Endothelial cell of umbilical vein (primary cell): ENCODE measurements at regions not wholly inside any gene's neighbourhood (a gene's known extent, or its start where the extent isn't known, plus 50 kb on each side); places are given as distances from the start of the nearest gene placed in this dataset.

Source experiments
- BruUV-seq: library from RNA; stranded (reverse); fragments of 400-500 nt; replicated peaks from 2 replicates; lab custom pipeline; 2021; lab: Mats Ljungman, UMichigan
- CTCF ChIA-PET: fragments of 300-600, 350-600 bp; sonication (Branson Sonifier 250); formaldehyde crosslinking; loops from one replicate; lab custom pipeline; 2021; ENCODE audit warnings: antibody characterized with exemption, inconsistent platforms; lab: Charles Lee
- POLR2A ChIA-PET: fragments of 300-600, 350-600 bp; sonication (Branson Sonifier 250); formaldehyde crosslinking; loops from one replicate; lab custom pipeline; 2021; ENCODE audit warnings: antibody characterized with exemption, inconsistent platforms; lab: Charles Lee
- DNase-seq: peaks from one replicate; pipeline ENCODE4 v3.0.0-alpha.2; 2011; ENCODE audit warnings: low read depth, low spot score
- FAIRE-seq: peaks from 2 replicates; lab custom pipeline; 2011; peaks lifted over from hg19 to GRCh38; lab: Jason Lieb, UNC
- H2AFZ ChIP-seq: 2 replicates; pipeline ENCODE4 v1.6.0; 2012; ENCODE audit warnings: low read depth, low read length, control low read depth, inconsistent platforms
- H3K27ac ChIP-seq: 2 replicates; pipeline ENCODE4 v1.5.1; 2011; ENCODE audit warnings: low read depth, mild to moderate bottlenecking, control low read depth, low read length, moderate library complexity; ENCODE audit not compliant: insufficient read depth
- H3K27me3 ChIP-seq, 2 experiments: 2 replicates each; pipeline versions ENCODE4 v1.6.0 to v1.6.1; 2011; ENCODE audit warnings: low read length in 2 of 2, mixed read lengths in 1 of 2; ENCODE audit not compliant: control insufficient read depth in 2 of 2, insufficient read depth in 2 of 2
- H3K36me3 ChIP-seq, 2 experiments: 2 replicates in 1 of 2; 3 replicates in 1 of 2; pipeline ENCODE4 v1.5.1; 2011; ENCODE audit warnings: low read length in 2 of 2, mild to moderate bottlenecking in 1 of 2, moderate library complexity in 1 of 2; ENCODE audit not compliant: control insufficient read depth in 2 of 2, insufficient read depth in 2 of 2; ENCODE audit errors: extremely low read depth in 1 of 2
- H3K4me1 ChIP-seq: 3 replicates; pipeline ENCODE4 v1.5.1; 2011; ENCODE audit warnings: mild to moderate bottlenecking, low read length; ENCODE audit not compliant: control insufficient read depth, insufficient read depth; ENCODE audit errors: extremely low read depth
- H3K4me2 ChIP-seq: 2 replicates; pipeline ENCODE4 v1.6.1; 2011; ENCODE audit warnings: low read length, control low read depth, mixed read lengths; ENCODE audit not compliant: insufficient read depth
- H3K4me3 ChIP-seq, 3 experiments: fragments of 200-600 bp in 1 of 3; sonication (generic), shearing (Covaris generic) in 1 of 3; replicated peaks in 1 of 3; 2 replicates each; pipeline ENCODE4 v1.5.1; 2011 to 2016; ENCODE audit warnings: control low read depth in 3 of 3, low read length in 3 of 3, mild to moderate bottlenecking in 2 of 3, inconsistent platforms in 1 of 3, low read depth in 1 of 3, moderate library complexity in 1 of 3; ENCODE audit not compliant: insufficient read depth in 1 of 3
- H3K79me2 ChIP-seq: 2 replicates; pipeline ENCODE4 v1.6.0; 2012; ENCODE audit warnings: low read length, inconsistent platforms; ENCODE audit not compliant: control insufficient read depth, insufficient read depth
- H3K9ac ChIP-seq: replicated peaks from 2 replicates; pipeline ENCODE3; 2011; ENCODE audit warnings: low read length, control low read depth; ENCODE audit not compliant: insufficient read depth; ENCODE audit errors: extremely low read depth
- H3K9me1 ChIP-seq: replicated peaks from 3 replicates; pipeline ENCODE4 v1.6.0; 2011; ENCODE audit warnings: mild to moderate bottlenecking, low read length; ENCODE audit not compliant: control insufficient read depth, insufficient read depth; ENCODE audit errors: extremely low read depth
- H3K9me3 ChIP-seq: replicated peaks from 2 replicates; pipeline ENCODE4 v1.5.1; 2012; ENCODE audit warnings: low read length, inconsistent platforms; ENCODE audit not compliant: control insufficient read depth, insufficient read depth
- H4K20me1 ChIP-seq: replicated peaks from 2 replicates; pipeline ENCODE3; 2011; ENCODE audit warnings: mild to moderate bottlenecking, low read length; ENCODE audit not compliant: control insufficient read depth, insufficient read depth; ENCODE audit errors: extremely low read depth
- CTCF ChIP-seq, 2 donors: IDR thresholded peaks; 1 replicate in 1 of 2; 2 replicates in 1 of 2; pipeline ENCODE4 v1.5.1; 2011; ENCODE audit warnings: low read length in 2 of 2, mild to moderate bottlenecking in 2 of 2, moderate library complexity in 2 of 2, control low read depth in 1 of 2, inconsistent platforms in 1 of 2, low read depth in 1 of 2; ENCODE audit not compliant: insufficient read depth in 1 of 2; ENCODE audit errors: extremely low read depth in 1 of 2
- EZH2 ChIP-seq: IDR thresholded peaks from 2 replicates; pipeline ENCODE4 v1.6.1; 2012; ENCODE audit warnings: borderline replicate concordance, low read depth, mild to moderate bottlenecking, moderate library complexity, low read length, inconsistent platforms; ENCODE audit not compliant: severe bottlenecking
- FOS ChIP-seq: IDR thresholded peaks from 2 replicates; pipeline ENCODE4 v1.6.1; 2011; ENCODE audit warnings: mild to moderate bottlenecking, low read length, moderate library complexity, borderline replicate concordance; ENCODE audit not compliant: insufficient read depth
- GATA2 ChIP-seq: IDR thresholded peaks from 2 replicates; pipeline ENCODE4 v1.7.0; 2011; ENCODE audit warnings: low read depth, mild to moderate bottlenecking, moderate library complexity, mixed read lengths, low read length; ENCODE audit not compliant: insufficient read length, insufficient read depth
- JUN ChIP-seq: IDR thresholded peaks from 2 replicates; pipeline ENCODE4 v1.6.1; 2011; ENCODE audit warnings: borderline replicate concordance, low read depth; ENCODE audit not compliant: insufficient read length, insufficient read depth
- MAX ChIP-seq: IDR thresholded peaks from 2 replicates; pipeline ENCODE4 v1.6.1; 2011; ENCODE audit not compliant: insufficient read depth, insufficient read length
- MYC ChIP-seq: IDR thresholded peaks from one replicate; pipeline ENCODE4 v1.6.1; 2011; ENCODE audit warnings: mild to moderate bottlenecking, low read depth, low read length
- POLR2A ChIP-seq: IDR thresholded peaks from 2 replicates; pipeline ENCODE4 v1.6.1; 2012; ENCODE audit warnings: low read depth, mild to moderate bottlenecking, control low read depth, low read length
- POLR2AphosphoS5 ChIP-seq: IDR thresholded peaks from 2 replicates; pipeline ENCODE4 v1.6.1; 2012; ENCODE audit warnings: low read depth, mild to moderate bottlenecking, control low read depth, low read length, moderate library complexity; ENCODE audit not compliant: insufficient read depth
- dilution Hi-C: fragments of 300-500 bp; cut with MboI; formaldehyde crosslinking; loops from one replicate; pipeline ENCODE4 v1.15.0; 2019; ENCODE audit warnings: low sequenced_read_pairs; ENCODE audit not compliant: extremely low pct_ligation_motif_present
- intact Hi-C: fragments of 100-400 bp; cut with micrococcal nuclease; formaldehyde crosslinking; loops from one replicate; pipeline ENCODE4 v1.10.0; 2022

- intact Hi-C loops: no loop called here
- Histone ChIP-seq H3K27ac (no peak overlapping the region), H4K20me1 (no peaks in the 10 kb centered on the region), H3K79me2 (no peaks in the 10 kb centered on the region), H3K9me3 (no peaks in the 10 kb centered on the region), H3K4me3 (no peak overlapping the region), H3K36me3 (no peaks in the 10 kb centered on the region), H3K4me2 (no peak overlapping the region), H3K9me1 (no peaks in the 10 kb centered on the region), H3K4me1 (no peaks in the 10 kb centered on the region), H3K9ac (no peak overlapping the region), H2AFZ (no peak overlapping the region), H3K27me3 (no peaks in the 10 kb centered on the region)
- TF ChIP-seq GATA2 (no peak), JUN (no peak), CTCF (IDR thresholded peaks at IDR 0.05; ENCODE audit: extremely low read depth in 1 of 2, insufficient read depth in 1 of 2, low read depth in 1 of 2, low read length in 2 of 2) (no peak), POLR2A (no peak), EZH2 (no peak), POLR2AphosphoS5 (no peak), MYC (no peak), FOS (no peak), MAX (no peak)
- FAIRE-seq: no peak
- ChIA-PET POLR2A (no interaction called here), CTCF (no interaction called here)
- dilution Hi-C loops: no loop called here
- DNase-seq: no peak
- no TSS peak for BruUV-seq
These were observed 74.0 kb downstream of the SCGB2B2 start for GRCh38 chr19:34603003-34603402.
